Activated CD8-positive, alpha-beta T cell treated with anti-CD3 and anti-CD28 coated beads for 36 hours (primary cell): ENCODE measurements at regions not wholly inside any gene's neighbourhood (a gene's known extent, or its start where the extent isn't known, plus 50 kb on each side); places are given as distances from the start of the nearest gene placed in this dataset.

Experiments
- ATAC-seq: fragments of 200-7000 bp; cut with Tn5 transposase; one replicate; pipeline ENCODE4 v1.10.0; 2021; ENCODE audit warnings: mild to moderate bottlenecking, moderate library complexity
- CTCF ChIA-PET: fragments of 350-600 bp; sonication (Branson Sonifier 250); formaldehyde crosslinking; loops from one replicate; lab custom pipeline; 2021; ENCODE audit warnings: antibody characterized with exemption; lab: Charles Lee
- POLR2A ChIA-PET: fragments of 350-600 bp; sonication (Branson Sonifier 250); formaldehyde crosslinking; loops from one replicate; lab custom pipeline; 2021; ENCODE audit warnings: antibody characterized with exemption; lab: Charles Lee
- DNase-seq: peaks from one replicate; pipeline ENCODE4 v3.0.0-alpha.2; 2020
- H3K27ac Mint-ChIP-seq: one replicate; pipeline ENCODE4 v1.8.0; 2021; ENCODE audit warnings: mild to moderate bottlenecking, mixed read lengths
- H3K27me3 Mint-ChIP-seq: one replicate; pipeline ENCODE4 v1.8.0; 2021; ENCODE audit warnings: mixed read lengths
- H3K36me3 Mint-ChIP-seq: one replicate; pipeline ENCODE4 v1.8.0; 2021; ENCODE audit warnings: low read depth, mixed read lengths
- H3K4me1 Mint-ChIP-seq: one replicate; pipeline ENCODE4 v1.8.0; 2021; ENCODE audit warnings: low read depth, mixed read lengths
- H3K4me3 Mint-ChIP-seq: one replicate; pipeline ENCODE4 v1.8.0; 2021; ENCODE audit warnings: mild to moderate bottlenecking, moderate library complexity, mixed read lengths
- H3K9me3 Mint-ChIP-seq: one replicate; pipeline ENCODE4 v1.8.0; 2021; ENCODE audit warnings: mixed read lengths
- CTCF ChIP-seq: fragments of 200-600 bp; IDR thresholded peaks from one replicate; pipeline ENCODE4 v1.8.0; 2022; ENCODE audit warnings: antibody characterized with exemption, mild to moderate bottlenecking
- intact Hi-C: fragments of 100-400 bp; cut with micrococcal nuclease; formaldehyde crosslinking; loops from one replicate; pipeline ENCODE4 v1.10.0; 2022

- Mint-ChIP-seq H3K36me3 (no peaks in the 10 kb centered on the region), H3K4me1 (no peaks in the 10 kb centered on the region), H3K9me3 (no peaks in the 10 kb centered on the region), H3K4me3 (no peak overlapping the region), H3K27me3 (no peaks in the 10 kb centered on the region), H3K27ac (no peak overlapping the region)
- no peak for TF ChIP-seq CTCF
- no peak for ATAC-seq
- CTCF ChIA-PET, result no interaction called here
- POLR2A ChIA-PET, result interaction anchor here (0.5 kb wide), 1 partner anchor 21 kb away, joined by 3 read pairs; no protein-coding TSS in a partner anchor
- intact Hi-C loops, result no loop called here
- DNase-seq, result no peak
Observed at GRCh38 chr13:84230568-84230967, 348.3 kb upstream of the SLITRK1 start.

DNA sequence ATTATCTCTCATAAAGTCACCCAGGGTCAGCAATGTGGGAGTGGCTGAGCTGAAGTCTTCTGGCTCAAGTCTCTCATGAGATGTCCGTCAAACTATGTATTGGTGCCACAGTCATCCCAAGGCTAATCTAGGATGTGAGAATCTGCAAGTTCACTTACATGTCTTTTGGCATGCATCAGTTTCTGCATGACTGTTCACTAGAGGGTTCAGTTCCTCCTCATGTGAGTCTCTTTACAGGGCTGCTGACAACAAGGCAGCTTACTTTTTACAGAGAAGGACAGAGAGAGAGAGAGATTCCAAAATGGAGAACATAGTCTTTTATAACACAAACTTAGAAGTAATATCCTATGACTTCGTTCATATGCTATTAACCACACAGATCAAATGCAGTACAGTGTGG, 328.8 kb upstream of the SLITRK1 start:
- no peak for ATAC-seq
- no peak for DNase-seq
- Mint-ChIP-seq H3K27ac (no peak overlapping the region), H3K9me3 (no peaks in the 10 kb centered on the region), H3K36me3 (no peaks in the 10 kb centered on the region), H3K4me1 (no peaks in the 10 kb centered on the region), H3K4me3 (no peak overlapping the region), H3K27me3 (peaks cover 2% of the 10 kb centered on the region)
- POLR2A ChIA-PET, result no interaction called here
- CTCF ChIA-PET, result no interaction called here
- intact Hi-C loops, result no loop called here
- TF ChIP-seq CTCF, result no peak

GRCh38 chr13:84208246-84208910, 326.1 kb upstream of the SLITRK1 start:
- no peak for TF ChIP-seq CTCF
- ATAC-seq, result no peak
- Mint-ChIP-seq H3K27me3 (peaks cover 2% of the 10 kb centered on the region), H3K4me1 (no peaks in the 10 kb centered on the region), H3K9me3 (no peaks in the 10 kb centered on the region), H3K27ac (no peak overlapping the region), H3K36me3 (no peaks in the 10 kb centered on the region), H3K4me3 (no peak overlapping the region)
- DNase-seq, result no peak
- POLR2A ChIA-PET, result no interaction called here
- CTCF ChIA-PET, result interaction anchor here (1.7 kb wide), 1 partner anchor 10 kb away, joined by 4 read pairs; no protein-coding TSS in a partner anchor
- intact Hi-C loops, result no loop called here

- DNase-seq (no peak), ATAC-seq (no peak)
- Mint-ChIP-seq H3K27me3 (no peaks in the 10 kb centered on the region), H3K9me3 (no peaks in the 10 kb centered on the region), H3K27ac (no peak overlapping the region), H3K36me3 (no peaks in the 10 kb centered on the region), H3K4me1 (no peaks in the 10 kb centered on the region), H3K4me3 (no peak overlapping the region)
- TF ChIP-seq CTCF, result no peak
- CTCF ChIA-PET, result interaction anchor here (1.7 kb wide), 1 partner anchor 10 kb away, joined by 4 read pairs; no protein-coding TSS in a partner anchor
- POLR2A ChIA-PET, result no interaction called here
- intact Hi-C loops, result no loop called here
Observed at GRCh38 chr13:84207509-84207908, 325.2 kb upstream of the SLITRK1 start.

DNA sequence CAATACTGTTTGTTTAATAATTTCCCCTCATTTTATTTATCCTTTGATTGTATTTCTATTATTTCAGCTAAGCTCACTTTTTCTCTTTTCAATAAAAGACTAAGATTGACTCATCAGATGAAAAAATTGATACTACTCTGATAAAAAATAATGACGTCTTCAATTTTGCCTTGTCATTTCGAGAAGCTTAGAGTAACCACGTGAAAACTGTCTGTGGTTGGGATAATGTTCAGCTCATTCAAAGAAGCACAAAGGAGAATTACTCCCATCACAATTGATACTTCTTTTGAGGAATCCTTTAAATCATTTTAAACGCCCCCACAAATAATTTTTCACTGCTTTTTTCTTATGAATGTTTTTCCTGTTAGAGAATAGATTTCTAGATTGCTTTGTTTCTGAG, 318.7 kb upstream of the SLITRK1 start:
- TF ChIP-seq CTCF, result no peak
- peaks cover 6% of the 10 kb centered on the region for H3K4me1 Mint-ChIP-seq
- H3K36me3 Mint-ChIP-seq, result no peaks in the 10 kb centered on the region
- no peak for DNase-seq
- H3K27ac Mint-ChIP-seq, result no peak overlapping the region
- no peaks in the 10 kb centered on the region for H3K9me3 Mint-ChIP-seq
- peak; percentile 37 for ATAC-seq
- ChIA-PET POLR2A (no interaction called here), CTCF (no interaction called here)
- intact Hi-C loops, result no loop called here
- no peak overlapping the region for H3K4me3 Mint-ChIP-seq
- H3K27me3 Mint-ChIP-seq, result no peaks in the 10 kb centered on the region
